Epithelial cell of esophagus (primary cell): ENCODE measurements at regions not wholly inside any gene's neighbourhood (a gene's known extent, or its start where the extent isn't known, plus 50 kb on each side); places are given as distances from the start of the nearest gene placed in this dataset.

ENCODE experiments used
- DNase-seq: peaks from one replicate; pipeline ENCODE4 v3.0.0; 2010; ENCODE audit warnings: low read depth
- H3K4me3 ChIP-seq: 2 replicates; pipeline ENCODE4 v1.5.1; 2011; ENCODE audit warnings: mild to moderate bottlenecking, low read length, control low read depth
- TF ChIP-seq, protein P1 (sequence below): IDR thresholded peaks from 2 replicates; pipeline ENCODE4 v1.5.1; 2011; ENCODE audit warnings: low read depth, mild to moderate bottlenecking, low read length, control low read depth, inconsistent platforms; ENCODE audit not compliant: insufficient read depth; ENCODE audit errors: missing control alignments

DNA sequence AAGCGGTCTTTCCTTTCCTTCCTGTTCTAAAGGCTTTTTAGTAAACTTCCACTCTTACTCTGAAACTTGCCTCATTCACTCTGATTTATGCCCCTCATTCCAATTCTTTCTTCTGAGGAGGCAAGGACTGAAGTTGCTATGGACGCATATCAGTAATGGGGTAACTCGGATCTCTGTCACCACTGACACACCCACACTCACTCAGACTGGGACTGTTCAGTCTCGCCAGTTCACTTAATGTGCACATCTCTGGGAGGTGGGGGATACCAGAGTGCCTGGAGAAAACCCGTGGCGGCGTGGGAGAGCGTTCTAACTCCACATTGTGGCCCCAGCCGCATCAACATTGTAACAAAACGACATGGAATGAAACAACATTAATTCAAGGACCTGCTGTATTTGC lies 1139.3 kb upstream of the CELF2 start:
- TF ChIP-seq, protein P1, sequence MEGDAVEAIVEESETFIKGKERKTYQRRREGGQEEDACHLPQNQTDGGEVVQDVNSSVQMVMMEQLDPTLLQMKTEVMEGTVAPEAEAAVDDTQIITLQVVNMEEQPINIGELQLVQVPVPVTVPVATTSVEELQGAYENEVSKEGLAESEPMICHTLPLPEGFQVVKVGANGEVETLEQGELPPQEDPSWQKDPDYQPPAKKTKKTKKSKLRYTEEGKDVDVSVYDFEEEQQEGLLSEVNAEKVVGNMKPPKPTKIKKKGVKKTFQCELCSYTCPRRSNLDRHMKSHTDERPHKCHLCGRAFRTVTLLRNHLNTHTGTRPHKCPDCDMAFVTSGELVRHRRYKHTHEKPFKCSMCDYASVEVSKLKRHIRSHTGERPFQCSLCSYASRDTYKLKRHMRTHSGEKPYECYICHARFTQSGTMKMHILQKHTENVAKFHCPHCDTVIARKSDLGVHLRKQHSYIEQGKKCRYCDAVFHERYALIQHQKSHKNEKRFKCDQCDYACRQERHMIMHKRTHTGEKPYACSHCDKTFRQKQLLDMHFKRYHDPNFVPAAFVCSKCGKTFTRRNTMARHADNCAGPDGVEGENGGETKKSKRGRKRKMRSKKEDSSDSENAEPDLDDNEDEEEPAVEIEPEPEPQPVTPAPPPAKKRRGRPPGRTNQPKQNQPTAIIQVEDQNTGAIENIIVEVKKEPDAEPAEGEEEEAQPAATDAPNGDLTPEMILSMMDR, result no peak
- no peak overlapping the region for H3K4me3 ChIP-seq
- no peak for DNase-seq

- TF ChIP-seq, protein P1, result no peak
- H3K4me3 ChIP-seq, result no peak overlapping the region
- DNase-seq, result no peak
Measured at GRCh38 chr10:9885761-9886160, 1131.9 kb upstream of the CELF2 start.

- DNase-seq, result no peak
- H3K4me3 ChIP-seq, result no peak overlapping the region
- TF ChIP-seq, protein P1, result no peak
Measured at GRCh38 chr10:9886772-9887171, 1130.9 kb upstream of the CELF2 start.

DNA sequence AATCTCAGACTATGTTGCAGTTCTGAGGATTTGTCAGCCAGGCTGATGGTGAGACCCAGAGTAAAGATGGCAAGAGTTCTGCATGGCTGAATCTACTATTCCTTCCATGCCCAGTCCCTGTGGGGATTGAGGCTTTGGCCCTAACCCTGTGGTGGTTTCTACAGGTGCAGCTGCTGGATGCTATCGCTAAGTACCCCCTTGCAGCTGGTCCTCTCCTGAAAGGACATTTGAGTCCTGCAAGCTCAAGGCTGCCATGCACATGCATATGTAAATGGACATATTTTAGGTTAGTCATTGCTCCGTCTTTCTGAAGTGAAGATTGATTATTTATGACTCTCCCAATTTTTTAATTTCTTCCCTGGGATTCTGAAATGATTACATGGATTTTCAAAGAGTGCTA lies 1122.2 kb upstream of the CELF2 start:
- TF ChIP-seq, protein P1, result no peak
- DNase-seq, result no peak
- no peak overlapping the region for H3K4me3 ChIP-seq

- TF ChIP-seq, protein P1, result no peak
- no peak for DNase-seq
- H3K4me3 ChIP-seq, result no peak overlapping the region
Measured at GRCh38 chr10:9895981-9896380, 1121.7 kb upstream of the CELF2 start.

- TF ChIP-seq, protein P1, result no peak
- no peak for DNase-seq
- no peak overlapping the region for H3K4me3 ChIP-seq
Measured at GRCh38 chr10:9898633-9899395, 1118.9 kb upstream of the CELF2 start.

GRCh38 chr10:9900751-9901150 lies 1116.9 kb upstream of the CELF2 start:
- no peak for DNase-seq
- no peak overlapping the region for H3K4me3 ChIP-seq
- TF ChIP-seq, protein P1, result no peak
